Hematopoietic multipotent progenitor cell treated with erythropoietin and hydrocortisone succinate and interleukin-3 and kit ligand, for 6 days (in vitro differentiated cells): ENCODE measurements at regions not wholly inside any gene's neighbourhood (a gene's known extent, or its start where the extent isn't known, plus 50 kb on each side); places are given as distances from the start of the nearest gene placed in this dataset.
"Not testable (repeated sequence)": the region's sequence is repeated elsewhere in the genome, so short reads cannot be mapped to it uniquely, and the experiment has no call there.

Experiments used
- DNase-seq: peaks from one replicate; pipeline ENCODE4 v3.0.0-alpha.2; 2015

DNA sequence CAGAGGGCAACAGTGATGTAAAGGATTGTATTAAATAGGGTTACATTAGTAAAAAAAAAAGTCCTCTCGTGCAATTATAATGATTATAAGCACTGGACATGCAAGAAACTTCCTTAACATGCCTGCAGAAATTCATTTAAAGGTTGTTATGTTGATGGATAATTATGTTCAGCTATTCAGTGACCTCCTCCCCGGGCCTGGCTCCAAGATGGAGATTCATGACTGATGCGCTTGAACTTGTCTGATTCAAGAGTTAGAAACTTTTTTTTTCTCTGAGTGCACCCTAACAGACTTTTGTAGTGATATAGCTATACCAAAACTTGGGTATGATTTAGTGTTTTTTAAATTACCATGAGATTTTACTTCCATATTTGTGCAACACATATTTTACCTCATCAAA, 1170.0 kb upstream of the CITED2 start:
- DNase-seq = no peak

GRCh38 chr6:140542863-140543262, 1168.4 kb upstream of the CITED2 start:
- DNase-seq = no peak

GRCh38 chr6:140541288-140541687, 1166.8 kb upstream of the CITED2 start:
- DNase-seq = no peak

- no peak for DNase-seq
Measured at GRCh38 chr6:140540743-140541142, 1166.3 kb upstream of the CITED2 start.

- DNase-seq = no peak
Measured at GRCh38 chr6:140538926-140539325, 1164.5 kb upstream of the CITED2 start.

DNA sequence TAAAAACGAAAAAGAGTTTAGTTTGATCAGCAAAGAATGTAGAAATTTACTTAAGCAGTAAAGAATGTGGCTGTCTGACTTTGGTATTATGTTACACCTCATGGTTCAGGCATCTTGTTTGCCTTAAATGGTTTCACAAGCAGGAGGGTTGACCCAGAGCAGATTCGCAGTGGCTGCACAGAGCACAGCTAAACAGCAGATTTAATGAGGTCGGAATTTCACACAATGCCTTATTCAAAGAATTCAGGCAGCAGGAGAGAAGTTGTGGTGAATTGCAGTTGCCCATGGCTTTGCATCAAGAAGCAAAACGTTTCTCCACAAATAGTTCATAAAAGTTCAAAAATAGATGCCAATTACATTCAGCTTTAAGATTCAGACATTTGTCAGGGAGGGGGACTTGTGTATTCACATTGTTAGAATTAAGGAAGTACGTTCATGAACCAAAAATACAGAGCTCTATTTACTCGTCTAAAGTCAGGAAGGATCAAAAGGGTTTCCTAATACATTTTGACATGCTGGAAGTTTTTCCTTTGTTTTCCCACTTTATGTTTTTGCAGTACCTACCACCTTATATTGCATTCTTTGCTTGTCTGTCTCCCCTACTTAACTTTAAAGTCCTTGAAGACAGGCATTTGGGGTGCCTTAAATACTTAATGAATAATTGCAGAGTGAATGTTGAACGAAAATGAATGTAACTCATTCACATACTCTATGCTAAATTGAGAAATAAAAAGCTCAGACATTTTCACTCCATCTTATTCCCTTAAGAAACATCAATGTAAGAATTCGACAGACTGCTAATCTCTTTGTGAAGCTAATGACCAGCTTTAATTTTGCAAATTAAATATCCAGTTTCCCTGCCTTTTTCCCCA, 1163.6 kb upstream of the CITED2 start:
- DNase-seq = no peak

DNA sequence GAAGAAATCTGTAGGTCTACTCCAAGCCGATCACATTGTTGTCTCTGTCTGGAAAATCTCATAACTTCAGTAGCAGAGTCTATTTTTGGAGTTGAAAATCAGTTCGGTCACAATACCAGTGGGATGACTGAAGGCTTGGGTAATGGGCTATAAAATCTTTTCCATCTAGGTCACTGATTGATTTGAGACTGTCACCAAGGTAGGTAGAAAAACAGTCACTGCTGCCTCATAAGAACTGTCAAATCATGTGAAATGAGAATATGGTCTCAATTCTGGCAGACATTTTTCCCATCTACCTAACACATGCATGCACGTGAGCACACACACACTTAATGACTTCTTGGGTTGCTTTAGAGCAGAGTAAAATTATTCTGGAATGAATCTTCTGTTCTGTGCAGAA, 1162.8 kb upstream of the CITED2 start:
- no peak for DNase-seq

DNA sequence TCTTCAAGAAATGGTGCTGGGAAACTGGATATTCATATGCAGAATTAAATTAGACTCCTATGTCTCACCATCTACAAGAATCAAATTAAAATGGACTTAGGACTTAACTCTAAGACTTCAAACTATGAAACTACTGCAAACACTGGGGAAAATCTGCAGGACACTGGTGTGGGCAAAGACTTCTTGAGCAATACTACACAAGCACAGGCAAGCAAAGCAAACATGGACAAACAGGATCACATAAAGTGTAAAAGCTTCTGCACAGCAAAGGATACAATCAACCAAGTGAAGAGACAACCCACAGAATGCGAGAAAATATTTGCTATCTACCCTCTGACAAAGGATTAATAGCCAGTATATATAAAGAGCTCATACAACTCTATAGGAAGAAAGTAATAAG, 1161.1 kb upstream of the CITED2 start:
- DNase-seq = no peak

DNA sequence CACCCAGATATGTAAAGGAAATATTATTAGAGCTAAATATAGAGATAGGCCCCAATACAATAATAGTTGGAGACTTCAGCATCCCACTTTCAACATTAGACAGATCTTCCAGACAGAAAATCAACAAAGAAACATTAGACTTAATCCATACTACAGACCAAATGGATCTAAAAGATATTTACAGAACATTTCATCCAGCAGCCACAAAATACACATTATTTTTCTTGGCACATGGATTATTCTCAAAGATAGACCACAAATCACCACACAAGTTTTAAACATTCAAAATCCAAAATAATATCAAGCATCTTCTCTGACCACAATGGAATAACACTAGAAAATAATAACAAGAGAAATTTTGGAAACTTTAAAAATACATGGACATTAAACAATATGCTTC, 1159.1 kb upstream of the CITED2 start:
- no peak for DNase-seq

GRCh38 chr6:140504776-140505175, 1130.3 kb upstream of the CITED2 start:
- no peak for DNase-seq

- no peak for DNase-seq
Measured at GRCh38 chr6:140500849-140501248, 1126.4 kb upstream of the CITED2 start.

GRCh38 chr6:140499607-140500006, 1125.2 kb upstream of the CITED2 start:
- no peak for DNase-seq

DNA sequence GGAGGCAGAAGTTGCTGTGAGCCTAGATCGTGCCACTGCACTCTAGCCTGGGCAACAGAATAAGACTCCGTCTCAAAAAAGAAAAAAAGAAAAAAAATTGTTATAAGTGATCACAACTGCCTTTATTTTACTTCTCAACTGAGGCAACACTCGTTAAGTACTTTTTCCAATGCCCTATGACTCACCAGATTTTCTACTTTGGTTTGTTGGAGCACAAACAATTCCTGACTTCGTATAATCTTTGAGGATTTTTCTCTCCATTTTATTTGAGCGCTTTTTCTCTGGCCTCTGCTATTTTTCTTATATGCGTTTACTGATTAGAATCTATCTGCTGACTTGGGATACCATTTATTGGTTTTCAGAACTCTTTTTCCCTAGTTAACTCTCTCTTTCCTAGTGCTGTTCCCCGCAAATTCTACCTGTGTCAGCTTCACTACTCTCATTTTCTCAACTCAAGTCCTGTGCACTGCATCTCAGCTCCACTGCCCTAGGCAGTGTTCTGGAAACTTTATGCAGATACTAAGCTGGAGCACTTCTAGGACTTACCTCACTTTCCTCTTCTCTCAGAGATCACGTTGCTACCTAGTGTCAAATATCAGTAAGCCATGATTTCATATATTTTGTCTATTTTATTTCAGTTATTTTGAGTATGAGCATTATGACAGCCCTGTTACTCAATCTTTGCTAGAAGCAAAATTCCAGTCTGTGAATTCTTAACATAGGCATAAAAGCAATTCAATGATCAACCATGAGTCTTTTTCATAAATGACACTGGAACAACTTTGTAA, 1120.1 kb upstream of the CITED2 start:
- no peak for DNase-seq

DNA sequence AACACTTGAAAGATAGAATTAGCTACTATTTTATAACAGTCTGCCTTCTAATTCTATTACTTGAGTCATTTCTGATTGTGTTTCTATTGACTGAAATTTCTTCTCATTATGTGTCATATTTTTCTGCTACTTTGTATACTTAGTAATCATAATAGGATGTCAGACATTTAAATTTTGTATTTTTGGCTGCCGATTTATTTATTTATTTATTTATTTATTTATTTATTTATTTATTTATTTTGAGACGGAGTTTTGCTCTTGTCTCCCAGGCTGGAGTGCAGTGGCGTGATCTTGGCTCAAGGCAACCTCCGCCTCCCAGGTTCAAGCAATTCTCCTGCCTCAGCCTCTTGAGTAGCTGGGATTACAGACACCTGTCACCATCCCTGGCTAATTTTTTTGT, 1119.0 kb upstream of the CITED2 start:
- not testable (repeated sequence) for DNase-seq

DNA sequence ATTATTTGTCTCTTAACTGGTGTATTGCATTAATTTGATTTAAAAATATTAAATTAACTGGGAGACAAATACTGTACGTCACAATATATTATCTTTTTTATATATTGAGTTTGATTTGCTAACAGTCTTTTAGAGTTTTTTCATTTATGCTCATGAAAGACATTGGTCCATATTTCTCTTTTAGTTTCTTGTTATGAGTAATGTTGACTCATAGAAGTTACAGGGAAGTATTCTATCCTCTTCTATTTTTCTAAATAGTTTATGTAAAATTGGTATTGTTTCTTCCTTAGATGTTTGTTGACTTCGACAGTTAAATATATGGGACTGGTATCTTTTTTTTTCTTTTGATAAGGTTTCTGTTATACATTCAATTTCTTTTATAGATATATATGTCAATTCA, 1115.6 kb upstream of the CITED2 start:
- no peak for DNase-seq

DNA sequence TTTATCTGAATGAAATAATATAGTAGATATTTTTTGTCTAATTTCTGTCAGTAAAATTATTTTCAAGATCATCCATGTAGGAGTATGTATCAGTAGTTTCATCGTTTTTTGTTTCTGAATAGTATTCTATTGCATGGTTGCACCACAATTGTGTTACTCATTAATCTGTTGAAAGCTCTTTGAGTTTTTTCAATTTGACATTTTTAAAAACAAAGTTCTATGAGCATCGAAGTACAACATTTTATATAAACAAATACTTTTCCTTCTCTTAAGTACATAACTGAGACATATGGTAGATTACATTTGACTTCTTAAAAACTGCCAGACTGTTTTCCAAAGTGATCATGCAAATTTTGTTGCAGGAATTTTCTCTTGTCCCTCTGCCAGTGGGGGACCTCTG, 1113.1 kb upstream of the CITED2 start:
- DNase-seq = no peak

GRCh38 chr6:140486450-140487361, 1112.3 kb upstream of the CITED2 start:
- no peak for DNase-seq

GRCh38 chr6:140485740-140486449, 1111.4 kb upstream of the CITED2 start:
- DNase-seq = peak; percentile 10

DNA sequence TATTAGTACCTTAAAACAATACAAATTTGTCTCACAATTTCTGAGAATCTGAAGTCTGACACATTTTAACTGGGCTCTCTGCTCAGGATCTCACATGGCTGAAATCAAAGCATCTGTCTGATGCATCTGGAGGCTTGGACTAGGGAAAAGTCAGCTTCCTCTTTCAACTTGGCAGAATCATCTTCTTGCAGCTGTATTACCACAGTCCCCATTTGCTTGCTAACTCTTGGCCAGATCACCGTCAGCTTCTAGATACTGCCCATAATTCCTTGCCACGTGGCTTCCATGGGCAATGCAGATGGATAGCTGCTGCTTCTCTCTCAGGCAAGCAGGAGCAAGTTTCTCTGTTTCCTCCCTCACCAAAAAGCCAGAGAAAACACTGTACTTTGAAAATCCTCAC, 1106.4 kb upstream of the CITED2 start:
- peak; percentile 4 for DNase-seq

GRCh38 chr6:140478631-140479030, 1104.2 kb upstream of the CITED2 start:
- DNase-seq = no peak

DNA sequence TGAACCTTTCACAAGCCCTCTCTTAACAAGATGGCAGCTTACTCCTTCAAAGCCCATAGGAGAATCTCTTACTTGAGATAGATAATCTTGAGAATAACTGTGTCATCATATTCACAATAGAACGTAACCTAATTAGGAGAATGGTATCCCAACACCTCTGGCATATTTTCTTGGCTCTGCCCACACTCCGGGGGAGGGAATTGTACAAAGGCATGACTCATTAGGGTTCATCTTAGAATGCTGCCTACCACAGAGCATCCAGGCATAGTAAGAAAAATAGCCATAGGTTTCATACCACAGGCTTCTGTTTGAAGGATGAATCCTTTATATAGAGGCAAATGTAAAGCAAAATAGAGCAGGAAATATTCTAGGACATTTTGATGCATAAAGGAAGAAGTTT, 1100.6 kb upstream of the CITED2 start:
- DNase-seq = no peak

DNA sequence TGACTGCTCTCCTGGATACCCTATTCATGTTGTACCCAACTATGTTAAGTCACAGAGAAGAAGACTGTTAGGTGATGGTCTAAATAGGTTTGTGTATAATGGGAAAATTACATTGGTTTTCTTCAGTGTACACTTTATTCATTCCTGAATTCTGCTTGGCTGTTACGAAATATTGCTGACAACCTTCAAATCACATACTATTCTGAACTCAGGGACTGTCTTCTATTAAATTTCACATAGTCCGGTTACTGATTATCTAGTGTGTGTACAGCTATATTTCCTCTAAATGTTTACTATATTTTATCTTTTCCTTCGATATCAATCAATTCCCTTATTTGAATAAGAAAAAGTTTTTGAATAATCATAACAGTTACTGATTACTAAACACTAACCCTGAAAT, 1090.3 kb upstream of the CITED2 start:
- DNase-seq = no peak

- DNase-seq = no peak
Measured at GRCh38 chr6:140463312-140463710, 1088.9 kb upstream of the CITED2 start.
